Renal cortex interstitium (tissue), 11 donors: ENCODE measurements at regions not wholly inside any gene's neighbourhood (a gene's known extent, or its start where the extent isn't known, plus 50 kb on each side); places are given as distances from the start of the nearest gene placed in this dataset.
"Not testable (repeated sequence)": the region's sequence is repeated elsewhere in the genome, so short reads cannot be mapped to it uniquely, and the experiment has no call there.

Source experiments
- DNase-seq, 11 donors: peaks; one replicate each; pipeline ENCODE4 v3.0.0-alpha.2; 2013; ENCODE audit warnings: low read depth in 9 of 11, low spot score in 4 of 11; ENCODE audit errors: extremely low read depth in 1 of 11

GRCh38 chr11:90556606-90557005 lies 333.8 kb upstream of the CHORDC1 start:
- no peak for DNase-seq

DNA sequence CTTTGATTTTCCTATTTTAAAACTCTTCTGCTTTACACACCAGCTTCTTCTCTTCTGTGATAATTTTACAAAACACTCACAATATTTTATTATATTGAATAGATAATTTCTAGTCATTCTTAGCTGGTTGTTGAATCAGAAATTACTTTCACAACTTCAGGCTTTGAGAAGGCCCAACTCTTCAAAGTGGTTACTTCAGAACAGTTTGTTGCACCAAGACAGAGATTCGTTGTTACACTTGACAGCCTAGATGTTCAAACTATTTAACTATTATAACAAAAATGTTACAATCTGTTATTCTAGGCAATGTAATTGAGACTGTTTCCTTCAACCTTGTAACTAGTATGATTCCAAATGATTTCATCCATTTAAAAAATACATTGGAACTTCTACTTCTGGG lies 333.2 kb upstream of the CHORDC1 start:
- no peak for DNase-seq

DNA sequence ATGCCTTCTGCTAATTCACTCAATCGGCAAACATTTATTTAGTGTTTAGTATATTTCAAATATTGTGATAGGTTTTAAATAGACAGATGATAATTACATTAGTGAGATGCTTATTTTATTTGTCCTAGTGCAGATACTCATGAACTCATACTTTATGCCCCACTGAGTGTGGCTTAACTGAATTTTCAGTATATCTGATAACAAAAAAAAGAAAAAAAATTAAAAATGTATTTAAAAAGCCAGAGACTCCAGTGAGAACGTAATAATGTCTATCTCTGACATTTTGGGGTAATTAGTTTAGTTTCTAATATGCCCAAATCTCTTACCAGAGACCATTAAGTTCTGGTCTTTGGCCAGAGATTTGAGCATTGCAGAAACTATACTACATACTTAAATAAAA lies 332.6 kb upstream of the CHORDC1 start:
- no peak for DNase-seq

DNA sequence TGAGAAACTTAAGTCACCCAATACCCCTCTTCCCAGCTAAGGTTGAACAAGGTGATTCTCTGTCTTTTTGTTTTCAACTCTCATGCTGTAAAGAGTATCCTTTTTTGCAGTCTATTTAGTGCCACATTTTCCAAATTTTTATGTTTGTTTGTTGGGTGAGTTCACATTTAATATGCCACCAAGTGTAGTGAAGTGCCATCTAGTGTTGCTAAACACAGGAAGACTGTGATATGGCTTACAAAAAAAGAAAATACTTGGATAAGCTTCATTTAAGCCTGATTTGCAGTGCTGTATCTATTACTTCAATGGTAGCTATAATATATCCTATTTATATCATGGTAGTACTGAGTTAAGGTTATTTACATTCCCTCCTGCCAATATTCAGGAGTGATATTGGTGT lies 319.2 kb upstream of the CHORDC1 start:
- no peak for DNase-seq

- DNase-seq: no peak
Observed at GRCh38 chr11:90536301-90536700, 313.5 kb upstream of the CHORDC1 start.

DNA sequence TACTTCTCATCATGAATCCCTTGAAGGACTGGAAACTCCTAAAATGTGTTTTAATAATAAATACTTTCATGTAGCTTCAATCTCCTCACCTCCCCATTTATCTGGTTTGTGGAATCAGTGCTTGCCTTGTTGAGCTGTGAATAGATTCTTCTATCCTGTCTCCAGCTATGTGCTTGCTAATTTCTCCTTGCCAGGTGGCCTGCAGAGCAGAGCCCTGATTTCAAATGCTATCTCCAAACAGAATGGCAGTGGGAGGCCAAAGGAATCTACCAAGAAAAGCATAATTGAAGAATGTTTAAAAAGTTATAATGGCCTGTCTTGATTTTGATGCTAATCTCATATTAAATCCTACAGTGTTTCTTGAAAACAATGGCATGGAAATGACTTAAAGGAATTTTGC lies 309.3 kb upstream of the CHORDC1 start:
- DNase-seq: no peak

DNA sequence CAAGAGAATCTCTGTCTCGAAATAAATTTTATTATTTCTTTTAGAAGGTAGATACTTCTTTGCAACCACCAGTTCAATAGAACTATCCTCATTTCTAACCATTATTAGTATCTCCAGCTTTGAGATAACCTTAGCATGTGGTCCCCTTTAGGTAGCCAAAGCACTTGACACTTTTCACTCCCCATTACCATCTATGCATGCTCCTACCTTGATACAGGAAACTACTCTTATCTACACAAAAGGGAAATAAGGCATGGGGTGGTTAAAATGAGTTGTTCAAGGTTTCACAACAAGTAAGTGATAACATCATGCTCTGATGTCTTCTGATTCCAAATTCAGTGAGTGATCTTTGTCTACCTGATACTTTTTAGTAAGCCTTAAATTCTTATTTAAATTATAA lies 308.2 kb upstream of the CHORDC1 start:
- no peak for DNase-seq

- DNase-seq: no peak
Observed at GRCh38 chr11:90525962-90526361, 303.1 kb upstream of the CHORDC1 start.

DNA sequence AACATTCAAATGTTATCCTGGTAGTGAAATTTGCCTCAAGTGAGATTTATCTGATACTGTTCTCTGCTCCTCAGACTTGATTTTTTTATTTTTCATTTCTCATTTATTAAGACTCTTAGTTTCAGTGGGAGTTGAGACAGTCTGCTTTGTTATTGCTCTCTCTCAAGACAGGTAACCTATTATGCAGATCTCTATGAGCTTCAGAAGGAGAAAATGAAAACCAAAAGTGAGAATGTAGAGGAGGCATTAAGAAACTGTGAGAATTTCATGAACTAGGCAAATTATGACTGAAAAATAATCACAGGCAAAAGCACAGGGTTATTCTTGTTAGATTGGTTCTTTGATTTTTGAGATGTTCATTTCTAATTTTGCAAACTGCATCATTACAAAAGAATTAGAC lies 290.0 kb upstream of the CHORDC1 start:
- no peak for DNase-seq

DNA sequence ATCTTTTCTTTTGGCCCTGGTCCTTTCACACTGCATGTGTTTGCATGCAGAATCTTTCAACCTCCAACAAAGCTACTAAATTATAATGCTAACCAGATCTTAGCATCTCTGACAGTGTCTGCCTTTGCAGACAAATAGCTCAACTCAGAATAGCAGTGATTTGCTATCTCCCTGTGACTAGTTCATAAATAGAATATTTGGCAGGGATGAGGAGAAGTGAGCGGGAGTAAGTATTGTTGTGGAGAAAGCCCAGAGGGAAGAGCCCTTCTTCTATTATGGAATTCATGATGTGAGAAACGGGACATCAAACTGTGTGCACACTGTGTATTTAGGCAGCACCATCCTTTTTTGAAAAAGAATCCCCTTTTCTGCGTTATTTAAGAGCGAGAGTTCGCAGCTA lies 288.0 kb upstream of the CHORDC1 start:
- no peak for DNase-seq

- DNase-seq: no peak
Observed at GRCh38 chr11:90500922-90501568, 278.2 kb upstream of the CHORDC1 start.

DNA sequence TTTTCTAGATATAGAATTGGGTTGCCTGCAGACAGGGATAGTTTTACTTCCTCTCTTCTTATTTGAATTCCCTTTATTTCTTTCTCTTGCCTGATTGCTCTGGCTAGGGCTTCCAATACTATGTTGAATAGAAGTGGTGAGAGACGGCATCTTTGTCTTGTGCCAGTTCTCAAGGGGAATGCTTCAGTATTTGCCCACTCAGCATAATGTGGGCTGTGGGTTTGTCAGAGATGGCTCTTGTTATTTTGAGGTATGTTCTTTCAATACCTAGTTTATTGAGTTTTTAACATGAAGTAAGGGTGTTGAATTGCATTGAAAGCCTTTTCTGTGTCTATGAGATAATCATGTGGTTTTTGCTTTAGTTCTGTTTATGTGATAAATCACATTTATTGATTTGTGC lies 273.9 kb upstream of the CHORDC1 start:
- DNase-seq: no peak

GRCh38 chr11:90493379-90493778 lies 270.5 kb upstream of the CHORDC1 start:
- no peak for DNase-seq

DNA sequence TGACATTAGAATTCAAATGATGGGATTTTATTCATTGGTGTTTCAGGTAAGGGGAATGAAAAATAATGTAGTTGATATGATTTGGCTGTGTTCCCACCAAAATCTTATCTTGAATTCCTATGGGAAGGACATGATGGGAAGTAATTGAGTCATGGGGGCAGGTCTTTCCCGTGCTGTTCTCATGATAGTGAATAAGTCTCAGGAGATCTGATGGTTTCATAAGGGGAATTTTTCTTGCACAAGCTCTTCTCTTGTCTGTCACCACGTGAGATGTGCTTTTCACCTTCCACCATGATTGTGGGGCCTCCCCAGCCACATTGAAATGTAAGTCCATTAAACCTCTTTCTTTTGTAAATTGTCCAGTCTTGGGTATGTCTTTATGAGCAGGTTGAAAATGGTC lies 268.6 kb upstream of the CHORDC1 start:
- no peak for DNase-seq

DNA sequence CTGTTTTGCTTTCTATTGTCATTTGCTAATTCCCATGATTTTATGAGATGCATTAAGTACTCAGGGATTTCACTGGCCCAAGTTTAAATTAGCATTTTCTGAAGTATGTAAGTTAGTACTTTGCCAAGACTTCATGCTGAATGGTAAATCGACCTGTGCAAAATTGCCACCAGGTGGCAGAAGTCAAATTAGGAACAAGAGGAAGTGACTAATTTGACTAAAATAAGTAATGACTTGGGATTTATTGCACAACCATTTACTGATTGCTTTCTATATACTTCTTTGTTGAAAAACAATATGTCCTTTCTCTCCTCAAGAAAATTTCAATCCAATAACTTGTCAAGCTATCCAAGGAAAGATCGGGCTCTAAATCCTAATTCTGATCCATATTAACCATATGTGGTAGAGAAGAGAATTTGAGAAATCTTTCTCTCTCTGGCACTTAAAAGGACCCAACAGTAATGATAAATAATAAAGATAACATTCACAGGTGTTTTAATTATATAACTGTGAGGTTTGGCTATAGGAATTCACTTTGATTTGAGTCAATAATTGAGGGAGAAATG lies 253.7 kb upstream of the CHORDC1 start:
- peak in 6 of 11 donors; percentile 7 to 28 (median 14) for DNase-seq

DNA sequence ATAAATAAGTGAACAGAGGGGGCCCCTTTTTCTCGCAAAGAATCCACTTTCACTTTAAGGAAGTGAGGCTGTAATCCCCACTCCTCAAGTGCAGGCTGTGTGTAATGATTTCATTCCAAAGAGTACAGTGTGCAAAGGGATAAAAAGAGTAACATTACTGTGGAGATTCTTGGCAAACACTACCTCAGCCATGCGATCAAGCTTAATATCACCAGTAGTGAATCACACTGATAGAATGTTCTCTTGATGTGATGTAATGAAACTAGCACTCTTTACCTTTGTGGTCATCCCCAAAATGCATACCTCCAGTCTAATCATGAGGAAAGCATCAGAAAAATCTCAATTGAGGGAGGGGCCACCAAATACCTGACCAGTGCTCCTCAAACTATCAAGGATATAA lies 246.1 kb upstream of the CHORDC1 start:
- no peak for DNase-seq

- DNase-seq: no peak
Observed at GRCh38 chr11:90465553-90465952, 242.7 kb upstream of the CHORDC1 start.

GRCh38 chr11:90455347-90455920 lies 232.6 kb upstream of the CHORDC1 start:
- DNase-seq: not testable (repeated sequence)

DNA sequence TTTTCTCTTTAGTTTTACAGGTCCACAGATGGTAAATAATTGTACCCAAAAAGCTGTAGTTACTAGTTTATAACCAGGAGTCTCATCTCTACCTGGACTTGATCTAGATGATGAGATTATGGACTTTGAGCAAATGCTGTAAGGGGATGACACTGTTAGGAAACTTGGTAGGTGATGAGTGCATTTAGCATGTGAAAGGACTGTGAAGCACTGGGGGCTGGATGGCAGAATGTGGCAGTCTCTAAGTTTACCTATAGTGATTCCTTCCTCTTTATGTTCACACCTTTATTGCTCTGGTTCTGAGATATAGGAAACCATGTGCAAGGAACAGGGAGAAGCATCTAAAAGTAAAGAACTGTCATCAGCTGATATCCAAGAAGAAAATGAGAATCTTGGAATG lies 230.7 kb upstream of the CHORDC1 start:
- DNase-seq: no peak

- no peak for DNase-seq
Observed at GRCh38 chr11:90449606-90450005, 226.8 kb upstream of the CHORDC1 start.

GRCh38 chr11:90448256-90448655 lies 225.4 kb upstream of the CHORDC1 start:
- no peak for DNase-seq
